Uterus (tissue), 2 donors: ENCODE measurements at regions not wholly inside any gene's neighbourhood (a gene's known extent, or its start where the extent isn't known, plus 50 kb on each side); places are given as distances from the start of the nearest gene placed in this dataset.

ENCODE experiments used
- POLR2A ChIP-seq, 2 donors: fragments of 450-650 bp; IDR thresholded peaks; one replicate each; pipeline ENCODE4 v1.6.1; 2016; ENCODE audit warnings: antibody characterized with exemption in 2 of 2, mild to moderate bottlenecking in 1 of 2, moderate library complexity in 1 of 2
- TF ChIP-seq, protein P1 (sequence below), 4 experiments: fragments of 200-600 bp in 2 of 4; fragments of 450-650 bp in 2 of 4; sonication (generic) in 2 of 4; IDR thresholded peaks; one replicate each; pipeline ENCODE4 v1.5.1; 2016 to 2019; ENCODE audit warnings: antibody characterized with exemption in 4 of 4, mild to moderate bottlenecking in 2 of 4, moderate library complexity in 1 of 4

GRCh38 chr2:117698819-117699218, 115.7 kb upstream of the DDX18 start:
- TF ChIP-seq POLR2A (IDR thresholded peaks at IDR 0.05), result no peak
- TF ChIP-seq, protein P1, sequence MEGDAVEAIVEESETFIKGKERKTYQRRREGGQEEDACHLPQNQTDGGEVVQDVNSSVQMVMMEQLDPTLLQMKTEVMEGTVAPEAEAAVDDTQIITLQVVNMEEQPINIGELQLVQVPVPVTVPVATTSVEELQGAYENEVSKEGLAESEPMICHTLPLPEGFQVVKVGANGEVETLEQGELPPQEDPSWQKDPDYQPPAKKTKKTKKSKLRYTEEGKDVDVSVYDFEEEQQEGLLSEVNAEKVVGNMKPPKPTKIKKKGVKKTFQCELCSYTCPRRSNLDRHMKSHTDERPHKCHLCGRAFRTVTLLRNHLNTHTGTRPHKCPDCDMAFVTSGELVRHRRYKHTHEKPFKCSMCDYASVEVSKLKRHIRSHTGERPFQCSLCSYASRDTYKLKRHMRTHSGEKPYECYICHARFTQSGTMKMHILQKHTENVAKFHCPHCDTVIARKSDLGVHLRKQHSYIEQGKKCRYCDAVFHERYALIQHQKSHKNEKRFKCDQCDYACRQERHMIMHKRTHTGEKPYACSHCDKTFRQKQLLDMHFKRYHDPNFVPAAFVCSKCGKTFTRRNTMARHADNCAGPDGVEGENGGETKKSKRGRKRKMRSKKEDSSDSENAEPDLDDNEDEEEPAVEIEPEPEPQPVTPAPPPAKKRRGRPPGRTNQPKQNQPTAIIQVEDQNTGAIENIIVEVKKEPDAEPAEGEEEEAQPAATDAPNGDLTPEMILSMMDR (IDR thresholded peaks at IDR 0.05), result no peak
